ENCODE measurements at regions not wholly inside any gene's neighbourhood (a gene's known extent, or its start where the extent isn't known, plus 50 kb on each side); places are given as distances from the start of the nearest gene placed in this dataset.
"Not testable (repeated sequence)": the region's sequence is repeated elsewhere in the genome, so short reads cannot be mapped to it uniquely, and the experiment has no call there.

GRCh38 chr5:120999550-120999949, 535.5 kb downstream of the PRR16 start:
- DNase-seq (ENCODE audit: low read depth): no peak

GRCh38 chr5:121006217-121006616, 542.1 kb downstream of the PRR16 start:
- no peak for DNase-seq (ENCODE audit: low read depth)

DNA sequence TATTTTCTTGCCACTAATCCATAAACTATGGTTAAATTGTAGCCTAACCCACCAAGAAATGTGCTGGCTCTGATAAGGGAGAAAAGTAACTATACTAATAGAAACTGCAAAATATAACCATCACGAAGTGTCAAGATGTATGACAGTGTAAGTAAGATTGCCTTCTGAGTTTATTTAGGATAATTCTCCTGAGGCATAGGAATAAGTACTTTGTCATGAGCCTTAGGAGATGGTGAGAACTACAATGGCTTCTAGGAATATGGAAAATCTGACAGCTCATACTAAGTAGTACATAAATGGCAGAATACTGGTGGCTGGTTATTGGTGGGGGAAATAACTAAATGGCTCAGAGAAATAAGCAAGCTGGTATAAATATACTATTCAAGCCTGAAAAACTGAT, 543.9 kb downstream of the PRR16 start:
- no peak for DNase-seq (ENCODE audit: low read depth)

GRCh38 chr5:121009058-121009457, 545.0 kb downstream of the PRR16 start:
- DNase-seq (ENCODE audit: low read depth): no peak

- no peak for DNase-seq (ENCODE audit: low read depth)
Observed at GRCh38 chr5:121018004-121018403, 553.9 kb downstream of the PRR16 start.

GRCh38 chr5:121019106-121019505, 555.0 kb downstream of the PRR16 start:
- DNase-seq (ENCODE audit: low read depth): no peak

- no peak for DNase-seq (ENCODE audit: low read depth)
Observed at GRCh38 chr5:121019734-121020133, 555.6 kb downstream of the PRR16 start.

GRCh38 chr5:121021681-121022080, 557.6 kb downstream of the PRR16 start:
- no peak for DNase-seq (ENCODE audit: low read depth)

- DNase-seq (ENCODE audit: low read depth): no peak
Observed at GRCh38 chr5:121024416-121025311, 560.6 kb downstream of the PRR16 start.

- DNase-seq (ENCODE audit: low read depth): no peak
Observed at GRCh38 chr5:121025671-121026070, 561.6 kb downstream of the PRR16 start.

GRCh38 chr5:121027636-121028035, 563.5 kb downstream of the PRR16 start:
- no peak for DNase-seq (ENCODE audit: low read depth)

DNA sequence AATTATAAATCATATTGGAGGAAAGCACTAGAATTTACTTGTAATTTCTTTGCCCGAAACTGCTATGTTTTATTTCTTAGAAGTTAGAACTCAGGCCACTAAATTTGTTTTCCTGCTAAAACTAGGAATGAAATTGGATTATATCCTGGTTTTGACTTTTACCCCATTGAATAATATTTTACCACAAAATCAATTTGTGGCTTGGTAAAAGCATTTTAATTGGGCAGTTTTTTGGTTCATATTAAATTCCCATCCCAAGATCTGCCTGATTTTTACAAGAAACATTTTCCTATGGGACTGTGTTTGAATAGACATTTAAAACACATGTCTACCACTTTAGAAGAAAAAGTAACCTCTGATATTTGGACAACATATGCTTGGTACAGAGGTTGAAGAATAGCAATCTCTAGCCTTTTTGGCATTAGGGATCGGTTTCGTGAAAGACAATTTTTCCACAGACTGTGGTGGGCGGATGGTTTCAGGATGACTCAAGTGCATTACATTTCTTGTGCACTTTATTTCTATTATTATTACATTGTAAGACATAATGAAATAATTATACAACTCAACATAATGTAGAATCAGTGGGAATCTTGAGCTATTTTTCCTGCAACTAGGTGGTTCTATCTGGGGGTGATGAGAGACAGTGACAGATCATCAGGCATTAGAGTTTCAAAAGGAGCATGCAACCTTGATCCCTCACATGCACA, 565.6 kb downstream of the PRR16 start:
- no peak for DNase-seq (ENCODE audit: low read depth)

DNA sequence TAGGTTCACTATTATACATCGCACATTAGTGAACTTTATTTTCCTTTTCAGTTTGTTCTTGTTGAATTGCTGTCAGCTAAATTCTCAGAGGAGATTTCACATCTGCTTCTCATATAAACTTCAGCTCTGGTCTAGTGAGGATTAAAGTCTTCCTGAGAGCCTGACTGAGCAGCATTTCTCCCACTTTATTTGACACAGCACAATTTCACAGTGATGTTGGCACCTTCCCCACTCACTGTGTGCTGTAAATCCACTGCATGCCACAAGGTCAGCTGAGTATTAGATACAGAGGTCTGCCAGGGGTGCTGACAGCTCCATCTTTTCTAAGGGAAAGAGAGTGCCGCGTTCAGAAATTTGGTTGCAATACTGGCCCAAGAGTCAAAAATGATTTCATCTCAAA, 567.4 kb downstream of the PRR16 start:
- peak; percentile 8 for DNase-seq (ENCODE audit: low read depth)

GRCh38 chr5:121033334-121033733, 569.2 kb downstream of the PRR16 start:
- DNase-seq (ENCODE audit: low read depth): no peak

GRCh38 chr5:121038438-121038837, 574.3 kb downstream of the PRR16 start:
- no peak for DNase-seq (ENCODE audit: low read depth)

DNA sequence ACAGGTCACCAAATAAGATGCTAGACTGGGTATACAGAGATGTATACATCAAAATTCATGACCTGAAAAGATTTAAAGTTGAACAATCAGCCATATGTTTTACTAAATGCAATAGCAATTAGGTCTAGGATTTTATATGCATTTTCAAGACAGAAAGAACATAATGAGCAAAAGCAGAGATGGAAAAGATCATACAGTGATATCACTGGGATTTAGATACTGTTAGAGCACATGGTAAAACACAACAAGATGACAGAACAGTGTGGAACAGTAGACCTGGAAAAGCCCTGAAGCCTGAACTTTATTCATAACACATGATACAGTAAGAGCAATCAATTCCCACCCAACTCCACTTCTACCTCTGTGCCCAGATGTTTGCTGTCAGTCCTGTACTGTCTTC, 585.9 kb downstream of the PRR16 start:
- DNase-seq (ENCODE audit: low read depth): no peak

DNA sequence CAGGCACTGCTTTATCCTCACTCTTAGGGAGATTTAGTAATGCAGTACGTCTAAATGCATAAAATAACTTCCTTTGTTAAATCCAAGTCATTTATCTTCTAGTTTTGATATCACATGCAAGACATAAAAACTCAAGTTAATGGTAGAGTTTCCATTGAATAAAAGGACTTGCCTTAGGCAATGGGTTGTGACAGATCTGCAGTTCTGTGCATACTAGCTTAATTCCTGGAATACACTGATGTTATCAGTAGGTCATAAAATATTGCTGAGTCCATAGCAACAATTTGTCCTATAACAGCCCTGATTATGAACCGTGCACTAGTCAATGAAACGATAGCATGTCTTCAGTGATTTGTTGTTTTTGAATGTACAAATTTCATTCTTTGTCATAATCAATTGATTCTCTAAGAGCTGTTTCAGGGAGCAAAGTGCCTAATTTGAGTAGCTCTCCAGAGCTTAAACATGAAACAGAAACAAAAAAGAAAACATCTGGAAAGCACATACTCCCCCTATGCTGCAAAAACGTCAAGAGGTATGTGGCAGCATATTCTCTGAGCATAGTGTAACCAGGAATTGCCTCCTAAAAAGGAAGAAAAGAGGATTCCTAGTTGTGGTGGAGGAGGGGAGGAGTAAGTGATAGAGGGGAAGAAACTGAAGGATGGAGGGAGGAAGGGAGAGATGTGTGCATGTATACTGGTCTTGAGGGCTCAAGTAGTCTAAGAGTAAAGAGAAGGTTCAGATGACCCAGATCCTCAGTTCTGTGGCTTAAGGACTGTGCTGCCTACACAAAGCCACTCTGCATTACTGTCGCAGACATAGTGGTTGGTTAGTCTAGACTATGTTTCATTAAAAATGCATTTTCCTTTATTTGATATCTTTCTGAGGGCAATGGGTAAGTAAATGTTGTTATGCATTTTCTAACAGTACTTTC, 589.2 kb downstream of the PRR16 start:
- no peak for DNase-seq (ENCODE audit: low read depth)

GRCh38 chr5:121055586-121055985, 591.5 kb downstream of the PRR16 start:
- DNase-seq (ENCODE audit: low read depth): no peak

- not testable (repeated sequence) for DNase-seq (ENCODE audit: low read depth)
Observed at GRCh38 chr5:121064241-121064640, 600.1 kb downstream of the PRR16 start.

GRCh38 chr5:121086671-121087070, 622.6 kb downstream of the PRR16 start:
- peak; percentile 5 for DNase-seq (ENCODE audit: low read depth)

GRCh38 chr5:121087560-121087959, 623.5 kb downstream of the PRR16 start:
- no peak for DNase-seq (ENCODE audit: low read depth)

GRCh38 chr5:121088341-121088740, 624.2 kb downstream of the PRR16 start:
- no peak for DNase-seq (ENCODE audit: low read depth)

Measured in forelimb muscle (tissue), 1 donor.